GM12892 (cell line): ENCODE measurements at regions not wholly inside any gene's neighbourhood (a gene's known extent, or its start where the extent isn't known, plus 50 kb on each side); places are given as distances from the start of the nearest gene placed in this dataset.

Experiments used
- POLR2A ChIP-seq: IDR thresholded peaks from 2 replicates; pipeline ENCODE4 v1.6.1; 2011; ENCODE audit warnings: low read depth, low read length, control low read depth
- POLR2AphosphoS5 ChIP-seq: IDR thresholded peaks from 2 replicates; pipeline ENCODE4 v1.6.1; 2011; ENCODE audit warnings: low read depth, low read length, control low read depth
- TAF1 ChIP-seq: IDR thresholded peaks from 2 replicates; pipeline ENCODE4 v1.6.1; 2011; ENCODE audit warnings: low read depth, mild to moderate bottlenecking, control low read depth, low read length, borderline replicate concordance

GRCh38 chr12:127280393-127281275 lies 986.3 kb upstream of the TMEM132C start:
- TF ChIP-seq POLR2A = no peak
- TF ChIP-seq TAF1 = no peak
- TF ChIP-seq POLR2AphosphoS5 = no peak
